NCI-H146 treated with DMSO at 0.1 percent for 48 hours (cell line): ENCODE measurements at regions not wholly inside any gene's neighbourhood (a gene's known extent, or its start where the extent isn't known, plus 50 kb on each side); places are given as distances from the start of the nearest gene placed in this dataset.

Experiments
- DNase-seq: peaks from one replicate; lab custom pipeline; 2025; ENCODE audit not compliant: unreplicated experiment; lab: John Stamatoyannopoulos, UW

- DNase-seq, result no peak
Measured at GRCh38 chr18:73797419-73797818, 350.2 kb downstream of the FBXO15 start.

DNA sequence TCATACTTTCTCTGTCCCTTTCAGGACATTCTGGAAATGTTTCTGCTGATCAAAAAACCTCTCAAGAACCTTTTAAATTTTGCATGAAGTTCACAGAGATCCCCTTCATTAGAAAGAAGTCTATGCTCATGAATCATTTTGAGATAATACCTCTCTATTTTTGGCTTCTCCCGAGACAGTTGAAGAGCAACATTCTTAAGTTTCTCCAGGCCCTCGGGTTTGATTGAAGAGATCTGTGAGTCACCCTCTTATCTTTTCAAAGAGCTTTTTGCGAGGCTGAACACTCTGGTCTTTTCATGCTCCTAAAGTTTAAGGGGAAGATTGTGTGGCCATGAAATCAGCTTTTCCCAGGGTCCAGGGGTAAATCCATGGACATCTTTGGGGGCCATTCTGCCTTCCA lies 354.2 kb downstream of the FBXO15 start:
- DNase-seq, result no peak

GRCh38 chr18:73791081-73791480 lies 356.6 kb downstream of the FBXO15 start:
- DNase-seq, result no peak

- DNase-seq, result no peak
Measured at GRCh38 chr18:73790587-73790986, 357.0 kb downstream of the FBXO15 start.

DNA sequence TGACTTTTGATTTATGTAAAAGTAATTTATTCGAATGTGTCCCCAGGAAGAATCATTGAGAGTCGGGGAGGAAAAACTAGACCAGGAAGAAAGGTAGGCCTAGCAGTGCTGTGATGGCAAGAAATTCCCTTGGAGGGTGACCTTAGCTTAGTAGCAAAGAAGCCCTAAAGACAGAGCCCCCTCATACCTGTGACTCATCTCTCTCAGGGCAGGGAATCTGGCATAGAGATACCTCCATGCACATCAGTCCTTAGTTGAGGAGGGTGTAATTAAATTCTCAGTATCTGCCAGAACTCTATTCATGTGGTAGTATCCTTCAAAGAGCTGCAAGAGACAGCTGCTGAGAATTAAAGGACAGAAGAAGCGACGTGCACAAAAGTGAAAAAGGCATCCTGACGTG lies 360.3 kb downstream of the FBXO15 start:
- DNase-seq, result no peak

GRCh38 chr18:73785300-73785699 lies 362.3 kb downstream of the FBXO15 start:
- no peak for DNase-seq

- DNase-seq, result no peak
Measured at GRCh38 chr18:73784853-73785252, 362.8 kb downstream of the FBXO15 start.

GRCh38 chr18:73782405-73782804 lies 365.2 kb downstream of the FBXO15 start:
- no peak for DNase-seq

- no peak for DNase-seq
Measured at GRCh38 chr18:73780218-73780617, 367.4 kb downstream of the FBXO15 start.

GRCh38 chr18:73778032-73778359 lies 369.6 kb downstream of the FBXO15 start:
- no peak for DNase-seq

DNA sequence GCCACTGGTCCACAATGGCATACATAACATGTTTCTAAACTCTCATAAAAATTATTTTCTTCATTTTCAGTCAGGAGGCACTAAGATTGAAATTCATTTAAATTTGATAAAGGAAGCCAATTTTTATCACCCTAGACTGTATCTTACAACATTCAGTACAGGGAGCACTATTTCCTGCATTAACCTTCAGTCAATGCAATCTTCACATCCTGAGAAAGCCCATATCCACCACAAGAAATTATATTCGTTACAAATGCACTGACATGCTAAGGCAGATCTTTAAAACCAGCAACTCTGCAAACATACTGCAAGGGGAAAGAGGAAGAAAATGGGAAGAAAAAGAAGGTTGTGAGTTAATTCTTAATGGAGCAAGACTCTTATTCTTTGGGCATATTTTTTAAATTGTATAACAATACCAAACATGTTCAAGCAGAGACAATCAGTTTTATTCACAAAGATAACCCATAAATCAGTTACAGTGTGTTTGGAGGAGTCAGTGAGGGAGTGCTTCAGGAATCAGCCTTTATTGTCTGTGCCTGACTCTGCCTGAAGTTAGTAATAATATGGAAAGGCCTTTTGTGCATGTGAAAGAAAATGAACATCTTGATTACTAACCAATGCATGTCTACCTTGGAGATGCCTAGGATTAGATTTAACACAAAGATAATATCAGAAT lies 370.1 kb downstream of the FBXO15 start:
- no peak for DNase-seq

GRCh38 chr18:73774811-73775509 lies 372.7 kb downstream of the FBXO15 start:
- peak; percentile 91 for DNase-seq

DNA sequence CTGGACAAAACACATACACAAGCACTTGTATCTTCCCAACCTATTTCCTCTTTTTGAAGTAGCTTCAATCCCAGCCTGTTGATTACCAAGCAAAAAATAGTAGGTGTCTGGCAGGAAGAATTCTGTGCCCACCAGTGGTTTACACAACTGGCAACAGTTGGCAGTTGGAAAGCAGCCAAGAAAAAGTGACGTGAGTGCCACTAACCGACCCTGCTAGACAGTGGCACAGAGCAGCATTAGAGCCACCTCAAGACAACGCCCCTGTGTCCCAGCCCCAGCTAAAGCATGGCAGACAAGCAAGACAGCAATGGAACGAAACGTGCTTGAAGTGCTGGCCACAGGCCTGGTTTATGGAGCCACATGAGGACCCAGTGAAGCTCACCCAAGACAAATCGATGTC lies 379.6 kb downstream of the FBXO15 start:
- no peak for DNase-seq

GRCh38 chr18:73766910-73767515 lies 380.6 kb downstream of the FBXO15 start:
- no peak for DNase-seq

DNA sequence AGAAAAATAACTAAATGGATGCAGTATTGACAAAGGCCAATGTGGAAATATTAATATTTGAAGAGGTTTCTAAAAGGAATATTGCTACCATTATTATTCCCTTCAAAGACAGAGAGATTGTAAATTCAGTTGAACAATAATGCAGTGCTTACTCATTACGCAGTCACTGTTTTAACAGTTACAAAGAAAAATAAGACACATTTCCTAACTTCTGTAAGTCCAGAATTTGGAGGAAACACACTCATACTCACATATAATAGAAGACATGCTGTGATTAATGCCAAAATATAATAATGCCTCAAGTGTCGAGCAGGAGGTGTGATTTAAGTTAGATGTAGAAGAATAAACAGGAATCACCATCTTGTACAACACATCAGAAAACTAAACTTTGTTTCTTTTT lies 389.2 kb downstream of the FBXO15 start:
- DNase-seq, result no peak

DNA sequence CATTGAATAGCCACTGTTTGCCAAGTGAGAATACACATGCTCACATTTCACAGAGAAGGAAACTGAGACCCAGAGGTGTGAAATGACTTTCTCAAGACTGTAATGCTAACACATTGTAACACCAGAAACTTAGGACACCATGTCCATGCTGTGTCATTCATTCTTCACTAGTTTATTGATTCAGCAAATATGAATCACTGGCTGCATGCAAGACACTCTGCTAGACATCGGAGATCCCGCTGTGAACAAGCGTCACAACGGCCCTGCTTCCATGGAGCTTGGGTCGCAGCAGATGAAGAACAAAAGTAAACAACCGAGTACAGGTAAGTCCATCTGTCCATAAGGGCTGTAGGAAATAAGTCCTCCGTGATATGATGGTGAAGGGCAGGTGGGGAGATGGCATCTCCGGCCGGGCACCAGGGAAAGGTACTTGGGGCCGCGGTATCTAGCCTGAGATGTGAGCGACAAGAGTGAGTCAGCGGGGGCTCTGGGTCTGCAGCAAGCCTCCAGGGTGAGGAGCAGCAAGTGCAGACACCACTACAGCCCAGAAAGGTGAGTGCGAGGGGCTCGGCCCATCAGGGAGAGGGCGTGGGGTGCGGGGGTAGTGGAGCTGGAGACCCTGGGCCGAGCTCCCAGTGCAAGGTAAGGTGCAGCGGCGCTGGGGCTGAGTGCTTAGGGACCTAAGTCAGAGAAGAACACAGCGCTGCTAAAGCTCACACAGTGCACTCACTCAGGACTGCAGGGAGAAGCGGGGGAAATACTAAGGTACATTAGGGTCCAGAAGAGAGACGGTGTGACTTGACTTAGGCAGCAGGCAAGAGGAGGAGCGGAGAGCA lies 391.2 kb downstream of the FBXO15 start:
- DNase-seq, result peak; percentile 96

- DNase-seq, result no peak
Measured at GRCh38 chr18:73752965-73753364, 394.7 kb downstream of the FBXO15 start.

DNA sequence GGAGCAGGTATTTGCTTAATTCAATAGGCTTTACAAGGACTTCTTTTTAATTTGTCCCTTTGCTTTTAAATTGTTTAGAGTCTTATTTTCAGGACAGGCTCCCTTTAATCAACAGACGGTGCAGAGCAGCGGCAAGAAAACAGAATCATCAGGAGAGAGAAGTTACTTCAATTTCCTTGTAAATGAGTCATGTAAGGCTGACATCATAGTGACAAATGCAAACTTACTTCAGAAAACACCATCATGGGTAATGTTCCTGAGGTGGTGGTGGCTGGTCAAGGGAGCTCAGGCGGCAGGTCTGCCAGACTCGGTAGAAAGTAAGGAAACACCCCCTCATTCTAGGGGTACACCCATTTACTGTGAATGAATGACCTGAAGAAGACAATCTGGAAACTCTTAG lies 395.1 kb downstream of the FBXO15 start:
- no peak for DNase-seq

DNA sequence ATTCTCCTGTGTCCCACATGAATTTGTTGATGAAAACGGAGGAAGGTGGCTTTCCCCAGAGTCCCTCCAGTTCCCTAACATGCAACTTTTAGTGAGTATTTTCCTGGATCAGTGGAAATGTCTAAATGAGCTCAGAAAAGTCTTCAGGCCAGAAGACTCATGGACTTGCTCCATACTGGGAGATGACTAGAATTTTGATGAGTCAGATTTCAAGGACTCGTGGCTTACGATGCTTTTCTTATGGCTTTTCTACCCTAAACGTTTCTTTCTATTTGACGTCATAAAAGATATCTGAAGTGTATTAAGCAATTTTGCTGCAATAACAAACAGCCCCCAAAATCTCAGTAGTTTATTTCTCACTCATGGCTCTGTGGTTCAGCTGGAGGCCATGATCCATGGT lies 397.6 kb downstream of the FBXO15 start:
- DNase-seq, result no peak

DNA sequence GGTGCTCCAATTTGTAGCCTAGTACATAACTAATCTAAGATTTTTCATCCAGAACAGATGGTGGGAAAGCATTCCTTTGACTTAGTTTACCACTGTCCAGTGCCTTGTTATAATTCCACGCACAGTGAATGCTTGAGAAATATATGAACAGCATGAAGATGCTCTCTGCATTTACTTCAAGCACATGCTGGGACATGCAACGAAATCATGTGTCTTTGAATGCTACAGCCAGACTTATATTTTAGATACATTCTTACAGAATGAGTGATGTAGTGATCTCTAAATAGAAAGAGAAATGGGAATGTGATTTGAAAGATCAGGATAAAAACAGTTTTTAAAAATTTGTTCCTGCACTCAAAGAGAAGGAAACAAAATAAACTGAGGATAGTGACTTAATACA lies 398.3 kb downstream of the FBXO15 start:
- no peak for DNase-seq

- no peak for DNase-seq
Measured at GRCh38 chr18:73748731-73749130, 398.9 kb downstream of the FBXO15 start.

DNA sequence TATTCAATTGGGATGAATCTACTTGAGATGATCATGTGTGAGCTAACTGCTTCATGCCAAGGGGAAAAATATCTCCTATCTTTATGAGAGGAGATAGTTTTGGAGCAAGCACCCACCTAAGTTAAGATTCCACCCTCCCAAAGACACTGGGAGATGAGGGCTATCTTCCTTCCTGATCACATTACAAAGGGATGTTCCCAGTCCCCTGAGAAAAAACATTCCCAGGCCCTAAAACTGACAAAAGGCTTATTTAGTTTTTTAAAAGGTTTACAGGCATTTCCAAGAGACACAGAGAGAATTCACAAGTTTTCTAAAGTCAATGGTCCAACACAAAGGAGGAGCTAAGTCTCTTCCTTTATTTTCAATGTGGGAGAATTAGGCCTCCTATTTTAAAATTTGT lies 401.5 kb downstream of the FBXO15 start:
- DNase-seq, result no peak
